ENCODE measurements at regions not wholly inside any gene's neighbourhood (a gene's known extent, or its start where the extent isn't known, plus 50 kb on each side); places are given as distances from the start of the nearest gene placed in this dataset.

DNA sequence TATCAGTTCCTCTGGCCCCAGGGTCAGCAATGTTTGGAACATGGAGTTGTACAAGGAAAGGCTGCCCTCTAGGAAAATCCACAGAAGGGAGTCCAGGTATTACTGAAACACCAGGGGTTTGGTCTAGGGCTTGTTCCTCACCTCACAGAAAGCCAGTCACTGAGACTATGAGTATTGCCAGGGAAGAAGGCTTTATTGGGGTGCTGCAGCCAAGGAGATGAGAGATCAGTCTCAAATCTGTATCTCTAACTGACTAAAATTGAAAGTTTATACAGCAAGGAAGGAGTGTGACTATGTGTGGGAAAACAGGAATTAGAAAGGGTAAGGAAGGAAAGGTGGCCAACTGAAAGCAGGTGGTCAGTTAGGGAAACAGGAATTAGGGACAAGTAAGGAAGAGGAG is 172.3 kb downstream of the LYPLAL1 start:
- H3K36me3 ChIP-seq (ENCODE audit: insufficient read depth, low read length): no peaks in the 10 kb centered on the region
- no peaks in the 10 kb centered on the region for H3K4me1 ChIP-seq (ENCODE audit: insufficient read depth, low read length, poor library complexity, severe bottlenecking)
- no peaks in the 10 kb centered on the region for H4K20me1 ChIP-seq (ENCODE audit: insufficient read depth, low read length, poor library complexity, severe bottlenecking)
- no peaks in the 10 kb centered on the region for H3K27me3 ChIP-seq (ENCODE audit: insufficient read depth, low read length, poor library complexity, severe bottlenecking)
- no peaks in the 10 kb centered on the region for H3K9me2 ChIP-seq (replicated peaks; ENCODE audit: low read depth, low read length)
- no peak overlapping the region for H3K4me2 ChIP-seq (ENCODE audit: low read depth, low read length, poor library complexity, severe bottlenecking)
- H2AFZ ChIP-seq (ENCODE audit: low read length): no peak overlapping the region
- H3K79me2 ChIP-seq (ENCODE audit: insufficient read depth, low read length): no peaks in the 10 kb centered on the region
- TF ChIP-seq EZH2phosphoT487 (IDR thresholded peaks at IDR 0.05; ENCODE audit: borderline replicate concordance): no peak
- TF ChIP-seq, protein P1, sequence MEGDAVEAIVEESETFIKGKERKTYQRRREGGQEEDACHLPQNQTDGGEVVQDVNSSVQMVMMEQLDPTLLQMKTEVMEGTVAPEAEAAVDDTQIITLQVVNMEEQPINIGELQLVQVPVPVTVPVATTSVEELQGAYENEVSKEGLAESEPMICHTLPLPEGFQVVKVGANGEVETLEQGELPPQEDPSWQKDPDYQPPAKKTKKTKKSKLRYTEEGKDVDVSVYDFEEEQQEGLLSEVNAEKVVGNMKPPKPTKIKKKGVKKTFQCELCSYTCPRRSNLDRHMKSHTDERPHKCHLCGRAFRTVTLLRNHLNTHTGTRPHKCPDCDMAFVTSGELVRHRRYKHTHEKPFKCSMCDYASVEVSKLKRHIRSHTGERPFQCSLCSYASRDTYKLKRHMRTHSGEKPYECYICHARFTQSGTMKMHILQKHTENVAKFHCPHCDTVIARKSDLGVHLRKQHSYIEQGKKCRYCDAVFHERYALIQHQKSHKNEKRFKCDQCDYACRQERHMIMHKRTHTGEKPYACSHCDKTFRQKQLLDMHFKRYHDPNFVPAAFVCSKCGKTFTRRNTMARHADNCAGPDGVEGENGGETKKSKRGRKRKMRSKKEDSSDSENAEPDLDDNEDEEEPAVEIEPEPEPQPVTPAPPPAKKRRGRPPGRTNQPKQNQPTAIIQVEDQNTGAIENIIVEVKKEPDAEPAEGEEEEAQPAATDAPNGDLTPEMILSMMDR (conservative IDR thresholded peaks at IDR 0.05; ENCODE audit: low read length): no peak
- H3K9ac ChIP-seq (ENCODE audit: low read depth, low read length, poor library complexity, severe bottlenecking): no peak overlapping the region
- no peak overlapping the region for H3K4me3 ChIP-seq (ENCODE audit: low read length, poor library complexity, severe bottlenecking)
- H3F3A ChIP-seq (ENCODE audit: low read depth): no peaks in the 10 kb centered on the region
- H3K9me3 ChIP-seq (ENCODE audit: insufficient read depth, low read depth, low read length): no peaks in the 10 kb centered on the region

DNA sequence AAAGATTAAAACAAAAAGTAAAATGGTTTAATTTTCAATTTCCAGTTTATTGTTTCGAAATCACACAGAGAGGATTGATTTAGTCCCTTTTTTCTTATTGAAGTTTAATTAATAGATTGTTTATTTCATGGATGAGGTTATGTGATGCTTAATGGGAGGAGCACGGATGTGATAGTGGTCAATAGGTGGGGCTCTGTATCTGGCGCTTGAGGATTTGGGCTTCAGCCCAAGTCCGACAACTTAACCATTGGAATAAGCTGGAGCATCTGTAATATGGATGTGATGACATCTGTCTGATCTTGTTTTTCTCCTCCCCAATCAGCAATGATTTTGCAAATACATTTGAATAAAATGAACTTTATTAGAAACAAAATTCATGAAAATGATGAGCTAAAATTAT is 169.2 kb downstream of the LYPLAL1 start:
- no peak overlapping the region for H2AFZ ChIP-seq (ENCODE audit: low read length)

DNA sequence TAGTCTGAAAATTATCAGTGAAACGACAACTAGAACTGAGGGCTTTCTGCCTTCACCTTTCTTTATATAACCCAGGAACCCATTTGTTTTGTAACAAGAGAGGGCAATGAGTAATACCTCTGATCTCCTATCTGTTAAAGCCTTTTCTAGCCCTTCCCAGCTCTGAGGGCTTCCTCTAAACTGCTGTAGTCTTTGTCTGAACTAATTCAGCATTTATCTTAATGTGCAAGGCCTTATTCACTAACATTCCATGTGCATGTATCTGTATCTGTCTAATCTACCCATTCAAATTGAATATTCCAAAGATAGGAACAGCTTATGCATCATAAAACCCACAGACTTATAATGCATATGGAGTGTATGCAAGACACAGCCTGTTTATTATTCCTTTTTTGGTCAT is 167.1 kb downstream of the LYPLAL1 start:
- Histone ChIP-seq H3K4me1 (ENCODE audit: insufficient read depth, low read length, poor library complexity, severe bottlenecking) (no peaks in the 10 kb centered on the region), H3K79me2 (ENCODE audit: insufficient read depth, low read length) (no peaks in the 10 kb centered on the region), H3F3A (ENCODE audit: low read depth) (no peaks in the 10 kb centered on the region), H3K4me3 (ENCODE audit: low read length, poor library complexity, severe bottlenecking) (no peak overlapping the region), H4K20me1 (ENCODE audit: insufficient read depth, low read length, poor library complexity, severe bottlenecking) (no peaks in the 10 kb centered on the region), H3K4me2 (ENCODE audit: low read depth, low read length, poor library complexity, severe bottlenecking) (no peak overlapping the region), H3K9ac (ENCODE audit: low read depth, low read length, poor library complexity, severe bottlenecking) (no peak overlapping the region), H3K9me3 (ENCODE audit: insufficient read depth, low read depth, low read length) (no peaks in the 10 kb centered on the region), H3K36me3 (ENCODE audit: insufficient read depth, low read length) (no peaks in the 10 kb centered on the region), H3K9me2 (replicated peaks; ENCODE audit: low read depth, low read length) (no peaks in the 10 kb centered on the region), H3K27me3 (ENCODE audit: insufficient read depth, low read length, poor library complexity, severe bottlenecking) (no peaks in the 10 kb centered on the region), H2AFZ (ENCODE audit: low read length) (no peak overlapping the region)
- TF ChIP-seq EZH2phosphoT487 (IDR thresholded peaks at IDR 0.05; ENCODE audit: borderline replicate concordance): no peak
- TF ChIP-seq, protein P1 (conservative IDR thresholded peaks at IDR 0.05; ENCODE audit: low read length): no peak

More for the DNA sequence above, 169.2 kb downstream of the LYPLAL1 start:
- Histone ChIP-seq H3K4me3 (ENCODE audit: low read length, poor library complexity, severe bottlenecking) (no peak overlapping the region), H3F3A (ENCODE audit: low read depth) (no peaks in the 10 kb centered on the region), H3K9me2 (replicated peaks; ENCODE audit: low read depth, low read length) (no peaks in the 10 kb centered on the region), H3K9me3 (ENCODE audit: insufficient read depth, low read depth, low read length) (no peaks in the 10 kb centered on the region), H3K36me3 (ENCODE audit: insufficient read depth, low read length) (no peaks in the 10 kb centered on the region), H3K4me2 (ENCODE audit: low read depth, low read length, poor library complexity, severe bottlenecking) (no peak overlapping the region), H4K20me1 (ENCODE audit: insufficient read depth, low read length, poor library complexity, severe bottlenecking) (no peaks in the 10 kb centered on the region), H3K79me2 (ENCODE audit: insufficient read depth, low read length) (no peaks in the 10 kb centered on the region), H3K9ac (ENCODE audit: low read depth, low read length, poor library complexity, severe bottlenecking) (no peak overlapping the region), H3K27me3 (ENCODE audit: insufficient read depth, low read length, poor library complexity, severe bottlenecking) (no peaks in the 10 kb centered on the region), H3K4me1 (ENCODE audit: insufficient read depth, low read length, poor library complexity, severe bottlenecking) (no peaks in the 10 kb centered on the region)
- no peak for TF ChIP-seq EZH2phosphoT487 (IDR thresholded peaks at IDR 0.05; ENCODE audit: borderline replicate concordance)
- TF ChIP-seq, protein P1 (conservative IDR thresholded peaks at IDR 0.05; ENCODE audit: low read length): no peak
